ENCODE measurements at regions not wholly inside any gene's neighbourhood (a gene's known extent, or its start where the extent isn't known, plus 50 kb on each side); places are given as distances from the start of the nearest gene placed in this dataset.

- TF ChIP-seq ZFX (IDR thresholded peaks at IDR 0.05) (no peak), CTCF (conservative IDR thresholded peaks at IDR 0.05) (no peak)
Measured at GRCh38 chr2:15031745-15032240, 399.3 kb downstream of the LRATD1 start.

GRCh38 chr2:15034246-15034645, 401.7 kb downstream of the LRATD1 start:
- H3K27ac ChIP-seq, result no peak overlapping the region
- TF ChIP-seq ZFX (IDR thresholded peaks at IDR 0.05) (no peak), CTCF (conservative IDR thresholded peaks at IDR 0.05) (no peak)

More at GRCh38 chr2:15031745-15032240, 399.3 kb downstream of the LRATD1 start:
- no peak overlapping the region for H3K27ac ChIP-seq

- no peak for TF ChIP-seq ZFX (IDR thresholded peaks at IDR 0.05)
- no peak for TF ChIP-seq CTCF (conservative IDR thresholded peaks at IDR 0.05)
- H3K27ac ChIP-seq, result no peak overlapping the region
Measured at GRCh38 chr2:15034860-15035259, 402.3 kb downstream of the LRATD1 start.

- TF ChIP-seq ZFX (IDR thresholded peaks at IDR 0.05) (no peak), CTCF (conservative IDR thresholded peaks at IDR 0.05) (no peak)
- H3K27ac ChIP-seq, result no peak overlapping the region
Measured at GRCh38 chr2:15038366-15039364, 406.1 kb downstream of the LRATD1 start.

GRCh38 chr2:15040429-15041084, 408.0 kb downstream of the LRATD1 start:
- no peak for TF ChIP-seq ZFX (IDR thresholded peaks at IDR 0.05)
- TF ChIP-seq CTCF (conservative IDR thresholded peaks at IDR 0.05), result no peak
- H3K27ac ChIP-seq, result no peak overlapping the region

GRCh38 chr2:15041429-15041837, 408.9 kb downstream of the LRATD1 start:
- no peak overlapping the region for H3K27ac ChIP-seq
- no peak for TF ChIP-seq CTCF (conservative IDR thresholded peaks at IDR 0.05)
- no peak for TF ChIP-seq ZFX (IDR thresholded peaks at IDR 0.05)

GRCh38 chr2:15042801-15043217, 410.3 kb downstream of the LRATD1 start:
- H3K27ac ChIP-seq, result no peak overlapping the region
- TF ChIP-seq CTCF (conservative IDR thresholded peaks at IDR 0.05) (no peak), ZFX (IDR thresholded peaks at IDR 0.05) (no peak)

Data from C4-2B (cell line).